ENCODE measurements at regions not wholly inside any gene's neighbourhood (a gene's known extent, or its start where the extent isn't known, plus 50 kb on each side); places are given as distances from the start of the nearest gene placed in this dataset.

- peak; percentile 35 for DNase-seq (ENCODE audit: low read depth)
- no peak overlapping the region for H3K4me3 ChIP-seq (ENCODE audit: low read depth, low read length)
- TF ChIP-seq MYC (IDR thresholded peaks at IDR 0.05; ENCODE audit: low read depth, low read length) = no peak
- TF ChIP-seq MAX (IDR thresholded peaks at IDR 0.05; ENCODE audit: low read depth, low read length) = no peak
- TF ChIP-seq POLR2A (IDR thresholded peaks at IDR 0.05; ENCODE audit: extremely low read depth, insufficient read length) = no peak
- TF ChIP-seq CTCF (IDR thresholded peaks at IDR 0.05; ENCODE audit: low read depth, low read length) = no peak
Measured at GRCh38 chr13:31950111-31950815, 81.3 kb upstream of the FRY start.

GRCh38 chr13:31951215-31951678, 80.3 kb upstream of the FRY start:
- peak; percentile 94 for DNase-seq (ENCODE audit: low read depth)
- TF ChIP-seq MAX (IDR thresholded peaks at IDR 0.05; ENCODE audit: low read depth, low read length) (peak; percentile 56; the same call in 1 of the 2 replicates), CTCF (IDR thresholded peaks at IDR 0.05; ENCODE audit: low read depth, low read length) (no peak)
- H3K4me3 ChIP-seq (ENCODE audit: low read depth, low read length) = no peak overlapping the region

GRCh38 chr13:31952641-31953380, 78.8 kb upstream of the FRY start:
- DNase-seq (ENCODE audit: low read depth) = no peak
- H3K4me3 ChIP-seq (ENCODE audit: low read depth, low read length) = no peak overlapping the region
- TF ChIP-seq MYC (IDR thresholded peaks at IDR 0.05; ENCODE audit: low read depth, low read length) = no peak
- TF ChIP-seq MAX (IDR thresholded peaks at IDR 0.05; ENCODE audit: low read depth, low read length) = no peak
- TF ChIP-seq CTCF (IDR thresholded peaks at IDR 0.05; ENCODE audit: low read depth, low read length) = no peak
- TF ChIP-seq POLR2A (IDR thresholded peaks at IDR 0.05; ENCODE audit: extremely low read depth, insufficient read length) = no peak

- no peak for DNase-seq (ENCODE audit: low read depth)
- TF ChIP-seq MYC (IDR thresholded peaks at IDR 0.05; ENCODE audit: low read depth, low read length) (no peak), POLR2A (IDR thresholded peaks at IDR 0.05; ENCODE audit: extremely low read depth, insufficient read length) (no peak), CTCF (IDR thresholded peaks at IDR 0.05; ENCODE audit: low read depth, low read length) (no peak), MAX (IDR thresholded peaks at IDR 0.05; ENCODE audit: low read depth, low read length) (no peak)
- H3K4me3 ChIP-seq (ENCODE audit: low read depth, low read length) = no peak overlapping the region
Measured at GRCh38 chr13:31955101-31955500, 76.5 kb upstream of the FRY start.

GRCh38 chr13:31955741-31956140, 75.8 kb upstream of the FRY start:
- TF ChIP-seq POLR2A (IDR thresholded peaks at IDR 0.05; ENCODE audit: extremely low read depth, insufficient read length) (no peak), MAX (IDR thresholded peaks at IDR 0.05; ENCODE audit: low read depth, low read length) (no peak)
- DNase-seq (ENCODE audit: low read depth) = no peak

GRCh38 chr13:31956980-31957644, 74.5 kb upstream of the FRY start:
- DNase-seq (ENCODE audit: low read depth) = no peak
- no peak overlapping the region for H3K4me3 ChIP-seq (ENCODE audit: low read depth, low read length)
- TF ChIP-seq MYC (IDR thresholded peaks at IDR 0.05; ENCODE audit: low read depth, low read length) = no peak
- no peak for TF ChIP-seq CTCF (IDR thresholded peaks at IDR 0.05; ENCODE audit: low read depth, low read length)
- TF ChIP-seq MAX (IDR thresholded peaks at IDR 0.05; ENCODE audit: low read depth, low read length) = no peak
- no peak for TF ChIP-seq POLR2A (IDR thresholded peaks at IDR 0.05; ENCODE audit: extremely low read depth, insufficient read length)

More at GRCh38 chr13:31955741-31956140, 75.8 kb upstream of the FRY start:
- no peak overlapping the region for H3K4me3 ChIP-seq (ENCODE audit: low read depth, low read length)

Data from NB4 (cell line).